Pancreas (tissue), 10 donors: ENCODE measurements at regions not wholly inside any gene's neighbourhood (a gene's known extent, or its start where the extent isn't known, plus 50 kb on each side); places are given as distances from the start of the nearest gene placed in this dataset.

Source experiments
- ATAC-seq, 4 donors: fragments of 200-7000 bp; cut with Tn5 transposase; one replicate each; pipeline versions ENCODE4 v1.8.0 to v1.9.1; 2020; ENCODE audit warnings: mild to moderate bottlenecking in 4 of 4, moderate library complexity in 4 of 4
- DNase-seq, 6 donors: peaks; one replicate each; pipeline ENCODE4 v3.0.0-alpha.2; 2020
- FAIRE-seq: peaks from 2 replicates; lab custom pipeline; 2012; peaks lifted over from hg19 to GRCh38; lab: Jason Lieb, UNC
- H3K27ac ChIP-seq, 4 donors: fragments of 200-600 bp; sonication (generic); 1 replicate in 3 of 4; 2 replicates in 1 of 4; pipeline versions ENCODE4 v1.5.0 to v1.8.0; 2020
- H3K27me3 ChIP-seq, 4 donors: fragments of 200-600 bp; one replicate each; pipeline ENCODE4 v1.8.0; 2021
- H3K36me3 ChIP-seq, 3 donors: fragments of 200-600 bp; sonication (generic) in 1 of 3; one replicate each; pipeline versions ENCODE4 v1.5.0 to v1.8.0; 2020 to 2021
- H3K4me1 ChIP-seq, 3 donors: fragments of 200-600 bp; one replicate each; pipeline ENCODE4 v1.8.0; 2021
- H3K4me3 ChIP-seq, 4 donors: fragments of 200-600 bp; sonication (generic) in 2 of 4; one replicate each; pipeline versions ENCODE4 v1.5.0 to v1.8.0; 2020 to 2021
- H3K9me3 ChIP-seq, 4 donors: fragments of 200-600 bp; one replicate each; pipeline ENCODE4 v1.8.0; 2021
- WGBS, 2 donors: extraction: QIAGEN DNeasy Blood & Tissue Kit; methylation state at CpG; one replicate each; pipeline ENCODE4 v1.1.7; 2013; 5-methylcytosine and 5-hydroxymethylcytosine counted together
- intact Hi-C, 3 donors: fragments of 100-400 bp; cut with DNase I; formaldehyde crosslinking; loops; one replicate each; pipeline versions ENCODE4 v1.11.1 to v1.14.2; 2022
- TF ChIP-seq, protein P1 (sequence below), 4 donors: fragments of 200-600 bp; sonication (generic) in 3 of 4; IDR thresholded peaks; one replicate each; pipeline versions ENCODE4 v1.5.0 to v1.8.0; 2021; ENCODE audit warnings: antibody characterized with exemption in 4 of 4
- donor health status: healthy with polysubstance abuse.
- donor health status: DM: no; HTN: no; CAD: no; lungs with moderate emphysema.
- donor health status: DM: no; HTN: no; CAD: no.
- donor health status: control.
- donor health status: control.
- donor health status: Bipolar disorder and iron deficiency.
- donor health status: DM: yes; HTN: yes; CAD: no.
- donor health status: DM: no; HTN: no; CAD: no.
- donor health status: DM: no; HTN: no; CAD: no.
- donor health status: DM: yes; HTN: yes; CAD: no.

DNA sequence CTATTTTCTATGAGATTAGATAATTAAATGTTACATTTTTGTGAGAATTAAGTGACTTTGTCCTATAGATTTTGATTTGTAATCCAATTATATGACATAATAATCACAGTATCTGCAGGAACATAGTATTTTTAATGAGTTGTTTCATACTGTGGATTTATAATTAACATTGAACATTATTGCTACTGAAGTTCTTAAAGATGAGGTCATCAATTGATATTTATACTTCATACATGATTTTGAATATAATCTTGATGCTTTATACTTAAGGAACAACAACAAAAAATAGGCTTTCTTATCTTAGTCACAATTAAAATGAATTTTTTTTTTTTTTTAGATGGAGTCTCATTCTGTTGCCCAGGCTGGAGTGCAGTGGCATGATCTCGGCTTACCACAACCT is 846.6 kb downstream of the SI start:
- intact Hi-C loops = no loop called here
- DNase-seq (no peak), ATAC-seq (no peak), FAIRE-seq (no peak)
- H3K27me3 ChIP-seq = no peaks in the 10 kb centered on the region
- no peaks in the 10 kb centered on the region for H3K4me1 ChIP-seq
- TF ChIP-seq, protein P1, sequence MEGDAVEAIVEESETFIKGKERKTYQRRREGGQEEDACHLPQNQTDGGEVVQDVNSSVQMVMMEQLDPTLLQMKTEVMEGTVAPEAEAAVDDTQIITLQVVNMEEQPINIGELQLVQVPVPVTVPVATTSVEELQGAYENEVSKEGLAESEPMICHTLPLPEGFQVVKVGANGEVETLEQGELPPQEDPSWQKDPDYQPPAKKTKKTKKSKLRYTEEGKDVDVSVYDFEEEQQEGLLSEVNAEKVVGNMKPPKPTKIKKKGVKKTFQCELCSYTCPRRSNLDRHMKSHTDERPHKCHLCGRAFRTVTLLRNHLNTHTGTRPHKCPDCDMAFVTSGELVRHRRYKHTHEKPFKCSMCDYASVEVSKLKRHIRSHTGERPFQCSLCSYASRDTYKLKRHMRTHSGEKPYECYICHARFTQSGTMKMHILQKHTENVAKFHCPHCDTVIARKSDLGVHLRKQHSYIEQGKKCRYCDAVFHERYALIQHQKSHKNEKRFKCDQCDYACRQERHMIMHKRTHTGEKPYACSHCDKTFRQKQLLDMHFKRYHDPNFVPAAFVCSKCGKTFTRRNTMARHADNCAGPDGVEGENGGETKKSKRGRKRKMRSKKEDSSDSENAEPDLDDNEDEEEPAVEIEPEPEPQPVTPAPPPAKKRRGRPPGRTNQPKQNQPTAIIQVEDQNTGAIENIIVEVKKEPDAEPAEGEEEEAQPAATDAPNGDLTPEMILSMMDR (IDR thresholded peaks at IDR 0.05) = no peak
- no peak overlapping the region for H3K27ac ChIP-seq
- H3K36me3 ChIP-seq = no peaks in the 10 kb centered on the region
- H3K4me3 ChIP-seq = no peak overlapping the region
- no peaks in the 10 kb centered on the region for H3K9me3 ChIP-seq
- 86 to 100% methylated on average over 1 of the region's 1 CpG for WGBS, 2 donors

DNA sequence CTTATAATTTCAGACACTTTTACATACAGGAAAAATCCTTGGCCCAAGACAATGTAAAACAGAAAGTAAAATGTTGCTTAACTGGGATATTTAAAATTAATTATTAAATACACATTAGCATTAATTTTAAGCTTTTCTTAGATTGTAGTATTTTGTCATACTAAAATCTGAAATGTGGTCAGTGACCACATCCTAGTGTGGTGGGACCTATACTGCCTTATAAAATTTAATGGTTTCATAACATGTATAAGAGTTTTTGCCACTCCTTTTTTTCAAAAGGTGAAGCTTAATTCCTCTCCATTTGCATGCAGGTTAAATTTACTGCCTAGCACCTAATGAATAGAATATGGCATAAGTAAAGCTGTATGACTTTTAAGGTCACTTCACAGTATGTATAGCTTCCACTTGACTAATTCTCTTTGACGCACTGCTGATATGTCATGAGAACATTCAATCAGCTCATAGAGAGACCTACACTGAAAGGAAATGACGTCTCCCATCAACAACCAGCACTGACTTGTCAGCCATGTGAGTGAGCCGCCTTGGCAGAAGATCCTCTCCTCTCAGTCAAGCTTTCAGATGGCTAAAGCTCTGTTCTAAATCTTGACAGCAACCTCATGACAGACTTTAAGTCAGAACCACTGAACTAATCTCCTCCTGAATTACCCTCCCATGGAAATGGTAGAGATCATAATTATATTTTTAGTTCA is 847.8 kb downstream of the SI start:
- Histone ChIP-seq H3K9me3 (no peaks in the 10 kb centered on the region), H3K4me1 (no peaks in the 10 kb centered on the region), H3K4me3 (no peak overlapping the region), H3K27me3 (no peaks in the 10 kb centered on the region), H3K36me3 (no peaks in the 10 kb centered on the region), H3K27ac (no peak overlapping the region)
- DNase-seq (no peak), FAIRE-seq (no peak), ATAC-seq (no peak)
- intact Hi-C loops = no loop called here
- WGBS, 2 donors = 73 to 76% methylated on average over 3 of the region's 3 CpGs
- TF ChIP-seq, protein P1 (IDR thresholded peaks at IDR 0.05) = no peak

DNA sequence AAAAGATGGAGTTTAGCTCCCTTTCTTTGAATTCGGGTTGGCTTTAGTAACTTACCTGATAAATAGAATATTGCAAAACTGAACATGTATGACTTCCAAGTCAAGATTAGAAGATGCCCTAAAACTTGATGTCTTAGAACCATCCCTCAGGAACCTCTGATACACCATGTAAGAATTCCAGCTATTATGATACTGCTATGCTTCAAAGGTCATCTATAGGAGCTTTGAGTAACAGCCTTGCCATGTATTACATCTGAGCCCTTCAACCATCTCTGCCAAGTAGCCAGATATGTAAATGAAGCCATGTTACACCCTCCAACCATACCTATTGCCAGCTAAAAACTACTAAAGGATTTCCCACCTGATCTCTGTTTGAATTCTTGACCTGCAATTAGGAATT is 854.2 kb downstream of the SI start:
- DNase-seq (no peak), ATAC-seq (no peak), FAIRE-seq (no peak)
- Histone ChIP-seq H3K27me3 (no peaks in the 10 kb centered on the region), H3K4me1 (no peaks in the 10 kb centered on the region), H3K4me3 (no peak overlapping the region), H3K9me3 (no peaks in the 10 kb centered on the region), H3K27ac (no peak overlapping the region), H3K36me3 (no peaks in the 10 kb centered on the region)
- 0 to 46% methylated on average over 1 of the region's 1 CpG for WGBS, 2 donors
- TF ChIP-seq, protein P1 (IDR thresholded peaks at IDR 0.05) = no peak
- intact Hi-C loops = no loop called here

DNA sequence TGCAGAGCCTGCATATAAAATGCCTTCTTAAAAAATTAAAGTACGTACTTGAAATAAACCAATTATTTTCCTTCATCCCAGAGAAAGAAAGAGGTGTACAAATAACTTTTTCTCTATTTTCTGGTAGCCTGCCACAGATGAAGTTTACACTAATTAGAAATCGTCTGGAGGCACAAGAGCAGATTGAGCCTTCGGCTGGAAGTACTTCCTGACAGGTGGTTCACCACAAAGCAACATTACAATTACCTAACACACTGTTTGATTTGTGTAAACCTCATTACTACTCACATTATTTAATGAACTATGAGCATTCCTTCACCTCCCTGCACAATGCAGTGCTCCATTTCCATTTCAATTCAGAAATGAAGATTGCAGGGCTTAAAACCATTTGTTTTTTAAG is 856.1 kb downstream of the SI start:
- DNase-seq (no peak), ATAC-seq (no peak), FAIRE-seq (no peak)
- TF ChIP-seq, protein P1 (IDR thresholded peaks at IDR 0.05) = no peak
- intact Hi-C loops = no loop called here
- Histone ChIP-seq H3K9me3 (no peaks in the 10 kb centered on the region), H3K4me1 (no peaks in the 10 kb centered on the region), H3K27ac (no peak overlapping the region), H3K27me3 (no peaks in the 10 kb centered on the region), H3K4me3 (no peak overlapping the region), H3K36me3 (no peaks in the 10 kb centered on the region)
- 46 to 55% methylated on average over 3 of the region's 3 CpGs for WGBS, 2 donors

DNA sequence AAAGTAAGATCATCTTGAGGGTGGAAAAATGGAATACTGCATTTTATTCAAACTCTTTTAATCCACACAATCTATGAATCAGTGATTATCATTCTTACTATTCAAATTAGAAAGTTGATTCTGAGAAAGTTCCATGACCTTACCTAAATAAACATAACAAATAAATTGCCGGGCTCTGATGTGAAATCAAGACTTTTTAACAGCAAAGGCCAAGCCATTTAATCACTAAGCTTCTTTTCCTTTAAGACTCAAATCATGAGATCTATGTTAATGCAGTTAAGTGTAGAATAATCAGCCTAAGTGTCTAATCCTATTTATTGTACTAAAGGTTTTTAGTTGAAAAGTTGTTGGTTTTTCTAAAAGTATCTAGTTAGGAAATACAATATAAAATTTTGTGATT is 857.0 kb downstream of the SI start:
- ATAC-seq (no peak), FAIRE-seq (no peak), DNase-seq (no peak)
- TF ChIP-seq, protein P1 (IDR thresholded peaks at IDR 0.05) = no peak
- Histone ChIP-seq H3K9me3 (no peaks in the 10 kb centered on the region), H3K36me3 (no peaks in the 10 kb centered on the region), H3K27ac (no peak overlapping the region), H3K4me3 (no peak overlapping the region), H3K4me1 (no peaks in the 10 kb centered on the region), H3K27me3 (no peaks in the 10 kb centered on the region)
- 48 to 67% methylated on average over 1 of the region's 1 CpG for WGBS, 2 donors
- intact Hi-C loops = no loop called here
